GM10266 (cell line): ENCODE measurements at regions not wholly inside any gene's neighbourhood (a gene's known extent, or its start where the extent isn't known, plus 50 kb on each side); places are given as distances from the start of the nearest gene placed in this dataset.
"Not testable (repeated sequence)": the region's sequence is repeated elsewhere in the genome, so short reads cannot be mapped to it uniquely, and the experiment has no call there.

ENCODE experiments used
- DNase-seq: peaks from one replicate; pipeline ENCODE4 v3.0.0; 2012; ENCODE audit errors: extremely low spot score
- CTCF ChIP-seq: IDR thresholded peaks from 2 replicates; pipeline ENCODE4 v1.5.1; 2012; ENCODE audit warnings: mild to moderate bottlenecking, low read depth; ENCODE audit not compliant: control insufficient read depth, insufficient read depth; ENCODE audit errors: missing control alignments

GRCh38 chr12:107515446-107515958, 170.1 kb upstream of the PWP1 start:
- DNase-seq, result no peak
- TF ChIP-seq CTCF, result no peak

- DNase-seq, result not testable (repeated sequence)
Observed at GRCh38 chr12:107517816-107518215, 167.8 kb upstream of the PWP1 start.

GRCh38 chr12:107518868-107519267, 166.7 kb upstream of the PWP1 start:
- no peak for DNase-seq
- TF ChIP-seq CTCF, result no peak

- DNase-seq, result no peak
- no peak for TF ChIP-seq CTCF
Observed at GRCh38 chr12:107519906-107520859, 165.4 kb upstream of the PWP1 start.

GRCh38 chr12:107521826-107522355, 163.7 kb upstream of the PWP1 start:
- no peak for TF ChIP-seq CTCF
- no peak for DNase-seq

- DNase-seq, result no peak
- no peak for TF ChIP-seq CTCF
Observed at GRCh38 chr12:107522692-107523477, 162.7 kb upstream of the PWP1 start.

- TF ChIP-seq CTCF, result no peak
- no peak for DNase-seq
Observed at GRCh38 chr12:107523775-107524535, 161.6 kb upstream of the PWP1 start.
